NB4 (cell line): ENCODE measurements at regions not wholly inside any gene's neighbourhood (a gene's known extent, or its start where the extent isn't known, plus 50 kb on each side); places are given as distances from the start of the nearest gene placed in this dataset.

Experiments
- MYC ChIP-seq: IDR thresholded peaks from 2 replicates; pipeline ENCODE4 v1.6.1; 2011; ENCODE audit warnings: low read depth, low read length
- POLR2A ChIP-seq: IDR thresholded peaks from 2 replicates; pipeline ENCODE4 v1.6.1; 2011; ENCODE audit warnings: mild to moderate bottlenecking; ENCODE audit not compliant: insufficient read length; ENCODE audit errors: extremely low read depth
- TF ChIP-seq, protein P1 (sequence below): IDR thresholded peaks from one replicate; pipeline ENCODE4 v1.5.1; 2012; ENCODE audit warnings: low read depth, low read length
- TF ChIP-seq, protein P2 (sequence below): IDR thresholded peaks from 2 replicates; pipeline ENCODE4 v1.6.1; 2011; ENCODE audit warnings: low read depth, low read length

GRCh38 chr6:56753811-56754210, 111.1 kb upstream of the DST start:
- TF ChIP-seq, protein P1, sequence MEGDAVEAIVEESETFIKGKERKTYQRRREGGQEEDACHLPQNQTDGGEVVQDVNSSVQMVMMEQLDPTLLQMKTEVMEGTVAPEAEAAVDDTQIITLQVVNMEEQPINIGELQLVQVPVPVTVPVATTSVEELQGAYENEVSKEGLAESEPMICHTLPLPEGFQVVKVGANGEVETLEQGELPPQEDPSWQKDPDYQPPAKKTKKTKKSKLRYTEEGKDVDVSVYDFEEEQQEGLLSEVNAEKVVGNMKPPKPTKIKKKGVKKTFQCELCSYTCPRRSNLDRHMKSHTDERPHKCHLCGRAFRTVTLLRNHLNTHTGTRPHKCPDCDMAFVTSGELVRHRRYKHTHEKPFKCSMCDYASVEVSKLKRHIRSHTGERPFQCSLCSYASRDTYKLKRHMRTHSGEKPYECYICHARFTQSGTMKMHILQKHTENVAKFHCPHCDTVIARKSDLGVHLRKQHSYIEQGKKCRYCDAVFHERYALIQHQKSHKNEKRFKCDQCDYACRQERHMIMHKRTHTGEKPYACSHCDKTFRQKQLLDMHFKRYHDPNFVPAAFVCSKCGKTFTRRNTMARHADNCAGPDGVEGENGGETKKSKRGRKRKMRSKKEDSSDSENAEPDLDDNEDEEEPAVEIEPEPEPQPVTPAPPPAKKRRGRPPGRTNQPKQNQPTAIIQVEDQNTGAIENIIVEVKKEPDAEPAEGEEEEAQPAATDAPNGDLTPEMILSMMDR: no peak
- TF ChIP-seq, protein P2, sequence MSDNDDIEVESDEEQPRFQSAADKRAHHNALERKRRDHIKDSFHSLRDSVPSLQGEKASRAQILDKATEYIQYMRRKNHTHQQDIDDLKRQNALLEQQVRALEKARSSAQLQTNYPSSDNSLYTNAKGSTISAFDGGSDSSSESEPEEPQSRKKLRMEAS: no peak
- TF ChIP-seq POLR2A (no peak), MYC (no peak)
